PC-3 (cell line): ENCODE measurements at regions not wholly inside any gene's neighbourhood (a gene's known extent, or its start where the extent isn't known, plus 50 kb on each side); places are given as distances from the start of the nearest gene placed in this dataset.

Experiments
- ATAC-seq: fragments of 200-7000 bp; cut with Tn5 transposase; 2 replicates; pipeline ENCODE4 v1.9.1; 2020; ENCODE audit warnings: mild to moderate bottlenecking, moderate library complexity
- BruUV-seq: library from RNA; stranded (reverse); fragments of 400-500 nt; replicated peaks from 2 replicates; lab custom pipeline; 2021; lab: Mats Ljungman, UMichigan
- CTCF ChIA-PET: fragments of 300-600 bp; sonication (Branson Sonifier 250); formaldehyde crosslinking; loops from one replicate; lab custom pipeline; 2022; ENCODE audit warnings: antibody characterized with exemption; lab: Charles Lee
- POLR2A ChIA-PET: fragments of 300-600 bp; sonication (Branson Sonifier 250); formaldehyde crosslinking; loops from one replicate; lab custom pipeline; 2022; ENCODE audit warnings: antibody characterized with exemption; ENCODE audit not compliant: unreplicated experiment; lab: Charles Lee
- DNase-seq: peaks from one replicate; pipeline ENCODE4 v3.0.0-alpha.2; 2015
- H2AFZ ChIP-seq: fragments of 300-600 bp; sonication (generic); 2 replicates; pipeline ENCODE4 v1.6.0; 2016; ENCODE audit warnings: antibody characterized with exemption, low read length
- H3F3A ChIP-seq: fragments of 300-600 bp; sonication (generic); one replicate; pipeline ENCODE4 v1.6.0; 2017; ENCODE audit warnings: antibody characterized with exemption, low read length, control low read depth, mild to moderate bottlenecking; ENCODE audit not compliant: unreplicated experiment
- H3K27ac ChIP-seq: fragments of 300-600 bp; sonication (generic); 2 replicates; pipeline ENCODE4 v1.5.1; 2016; ENCODE audit warnings: mild to moderate bottlenecking, low read length
- H3K27me3 ChIP-seq: fragments of 300-600 bp; sonication (generic); 2 replicates; pipeline ENCODE4 v1.6.1; 2016; ENCODE audit warnings: low read length, mixed read lengths
- H3K36me3 ChIP-seq: fragments of 300-600 bp; sonication (generic); 2 replicates; pipeline ENCODE4 v1.6.1; 2016; ENCODE audit warnings: low read depth, mixed run types, low read length, mixed read lengths
- H3K4me1 ChIP-seq: fragments of 300-600 bp; sonication (generic); 2 replicates; pipeline ENCODE4 v1.5.1; 2016; ENCODE audit warnings: low read length; ENCODE audit not compliant: insufficient read depth
- H3K4me2 ChIP-seq: fragments of 300-600 bp; sonication (generic); 2 replicates; pipeline ENCODE4 v1.6.0; 2016; ENCODE audit warnings: low read length
- H3K4me3 ChIP-seq: fragments of 300-600 bp; sonication (generic); 2 replicates; pipeline ENCODE4 v1.5.1; 2016; ENCODE audit warnings: mild to moderate bottlenecking, low read length, mixed read lengths
- H3K79me2 ChIP-seq: fragments of 300-600 bp; sonication (generic); 2 replicates; pipeline ENCODE4 v1.6.1; 2017; ENCODE audit warnings: low read length, mixed read lengths
- H3K9ac ChIP-seq: fragments of 300-600 bp; sonication (generic); 2 replicates; pipeline ENCODE4 v1.6.0; 2016; ENCODE audit warnings: mild to moderate bottlenecking, low read length
- H3K9me2 ChIP-seq: fragments of 300-600 bp; sonication (generic); replicated peaks from 2 replicates; pipeline ENCODE4 v1.6.1; 2016; ENCODE audit warnings: mixed run types, low read length, mixed read lengths
- H3K9me3 ChIP-seq: fragments of 300-600 bp; sonication (generic); 2 replicates; pipeline ENCODE4 v1.6.1; 2016; ENCODE audit warnings: low read length, mixed read lengths
- H4K20me1 ChIP-seq: fragments of 300-600 bp; sonication (generic); 2 replicates; pipeline ENCODE4 v1.6.1; 2016; ENCODE audit warnings: low read length, mixed read lengths
- EZH2 ChIP-seq: fragments of 300-600 bp; sonication (generic); IDR thresholded peaks from one replicate; pipeline ENCODE4 v1.6.1; 2017; ENCODE audit warnings: antibody characterized with exemption, mild to moderate bottlenecking, low read length; ENCODE audit not compliant: unreplicated experiment
- EZH2phosphoT487 ChIP-seq: fragments of 300-600 bp; sonication (generic); IDR thresholded peaks from 2 replicates; pipeline ENCODE4 v1.6.1; 2018; ENCODE audit warnings: mild to moderate bottlenecking, antibody characterized with exemption, low read length, borderline replicate concordance
- intact Hi-C: fragments of 100-400 bp; cut with micrococcal nuclease; formaldehyde crosslinking; loops from 2 replicates; pipeline ENCODE4 v1.9.0; 2023
- TF ChIP-seq, protein P1 (sequence below): fragments of 300-600 bp; sonication (generic); conservative IDR thresholded peaks from 2 replicates; pipeline ENCODE4 v1.5.1; 2017; ENCODE audit warnings: antibody characterized with exemption, low read depth, mild to moderate bottlenecking, low read length

- Histone ChIP-seq H3K4me2 (no peak overlapping the region), H3K4me1 (peaks cover 22% of the 10 kb centered on the region), H3K4me3 (no peak overlapping the region), H3K9me2 (no peaks in the 10 kb centered on the region; the same call in 1 of the 2 replicates), H2AFZ (no peak overlapping the region), H3F3A (no peaks in the 10 kb centered on the region), H3K27me3 (no peaks in the 10 kb centered on the region), H3K79me2 (no peaks in the 10 kb centered on the region), H3K9ac (no peak overlapping the region), H3K27ac (no peak overlapping the region), H3K36me3 (no peaks in the 10 kb centered on the region), H4K20me1 (no peaks in the 10 kb centered on the region), H3K9me3 (no peaks in the 10 kb centered on the region)
- POLR2A ChIA-PET: no interaction called here
- intact Hi-C loops: no loop called here
- TF ChIP-seq, protein P1, sequence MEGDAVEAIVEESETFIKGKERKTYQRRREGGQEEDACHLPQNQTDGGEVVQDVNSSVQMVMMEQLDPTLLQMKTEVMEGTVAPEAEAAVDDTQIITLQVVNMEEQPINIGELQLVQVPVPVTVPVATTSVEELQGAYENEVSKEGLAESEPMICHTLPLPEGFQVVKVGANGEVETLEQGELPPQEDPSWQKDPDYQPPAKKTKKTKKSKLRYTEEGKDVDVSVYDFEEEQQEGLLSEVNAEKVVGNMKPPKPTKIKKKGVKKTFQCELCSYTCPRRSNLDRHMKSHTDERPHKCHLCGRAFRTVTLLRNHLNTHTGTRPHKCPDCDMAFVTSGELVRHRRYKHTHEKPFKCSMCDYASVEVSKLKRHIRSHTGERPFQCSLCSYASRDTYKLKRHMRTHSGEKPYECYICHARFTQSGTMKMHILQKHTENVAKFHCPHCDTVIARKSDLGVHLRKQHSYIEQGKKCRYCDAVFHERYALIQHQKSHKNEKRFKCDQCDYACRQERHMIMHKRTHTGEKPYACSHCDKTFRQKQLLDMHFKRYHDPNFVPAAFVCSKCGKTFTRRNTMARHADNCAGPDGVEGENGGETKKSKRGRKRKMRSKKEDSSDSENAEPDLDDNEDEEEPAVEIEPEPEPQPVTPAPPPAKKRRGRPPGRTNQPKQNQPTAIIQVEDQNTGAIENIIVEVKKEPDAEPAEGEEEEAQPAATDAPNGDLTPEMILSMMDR: no peak
- TF ChIP-seq EZH2phosphoT487: no peak
- no peak for TF ChIP-seq EZH2
- no peak for DNase-seq
- no peak for ATAC-seq
- CTCF ChIA-PET: no interaction called here
- no TSS peak for BruUV-seq
These were observed 559.1 kb upstream of the JAG1 start for GRCh38 chr20:11232896-11233295.

DNA sequence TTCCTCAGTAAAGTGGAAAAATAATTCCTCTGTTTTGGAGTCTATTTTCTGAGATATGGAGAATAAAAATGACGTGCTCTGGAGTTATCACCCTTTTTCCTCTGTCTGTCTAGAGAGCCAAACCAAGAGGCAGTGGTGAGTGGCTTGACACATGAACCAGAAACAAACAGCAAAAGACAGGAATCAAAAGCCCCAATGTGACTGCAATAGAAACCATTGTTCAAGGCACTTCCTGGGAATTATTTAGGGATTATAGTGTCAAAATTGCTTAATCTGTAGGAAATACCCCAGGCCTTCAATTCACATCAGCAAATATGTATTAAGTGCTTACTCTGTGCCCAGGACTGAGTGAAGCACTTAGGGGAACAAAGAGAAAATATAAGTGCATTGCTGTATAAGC is 560.4 kb upstream of the JAG1 start:
- intact Hi-C loops: no loop called here
- H3K4me2 ChIP-seq: no peak overlapping the region
- POLR2A ChIA-PET: no interaction called here
- no peak overlapping the region for H2AFZ ChIP-seq
- H3K79me2 ChIP-seq: no peaks in the 10 kb centered on the region
- H3K9me2 ChIP-seq: no peaks in the 10 kb centered on the region; the same call in 1 of the 2 replicates
- CTCF ChIA-PET: no interaction called here
- no peaks in the 10 kb centered on the region for H3K36me3 ChIP-seq
- H4K20me1 ChIP-seq: no peaks in the 10 kb centered on the region
- peaks cover 22% of the 10 kb centered on the region for H3K4me1 ChIP-seq
- H3F3A ChIP-seq: no peaks in the 10 kb centered on the region
- DNase-seq (no peak), ATAC-seq (no peak)
- H3K27me3 ChIP-seq: no peaks in the 10 kb centered on the region
- H3K4me3 ChIP-seq: no peak overlapping the region
- no TSS peak for BruUV-seq
- H3K9me3 ChIP-seq: no peaks in the 10 kb centered on the region
- no peak overlapping the region for H3K27ac ChIP-seq
- no peak overlapping the region for H3K9ac ChIP-seq
- TF ChIP-seq EZH2: no peak
- no peak for TF ChIP-seq EZH2phosphoT487
- TF ChIP-seq, protein P1: no peak

GRCh38 chr20:11234608-11235007 is 560.8 kb upstream of the JAG1 start:
- H3K9me3 ChIP-seq: no peaks in the 10 kb centered on the region
- BruUV-seq: no TSS peak
- no peak for TF ChIP-seq EZH2
- TF ChIP-seq, protein P1: no peak
- TF ChIP-seq EZH2phosphoT487: no peak
- ChIA-PET POLR2A (no interaction called here), CTCF (no interaction called here)
- H3K4me1 ChIP-seq: peaks cover 18% of the 10 kb centered on the region
- H3K79me2 ChIP-seq: no peaks in the 10 kb centered on the region
- H3K9ac ChIP-seq: no peak overlapping the region
- H3K4me2 ChIP-seq: no peak overlapping the region
- DNase-seq (no peak), ATAC-seq (no peak)
- H3K4me3 ChIP-seq: no peak overlapping the region
- no peaks in the 10 kb centered on the region for H3F3A ChIP-seq
- no peak overlapping the region for H2AFZ ChIP-seq
- H3K27me3 ChIP-seq: no peaks in the 10 kb centered on the region
- H3K27ac ChIP-seq: no peak overlapping the region
- no peaks in the 10 kb centered on the region; the same call in 1 of the 2 replicates for H3K9me2 ChIP-seq
- H4K20me1 ChIP-seq: no peaks in the 10 kb centered on the region
- no peaks in the 10 kb centered on the region for H3K36me3 ChIP-seq
- intact Hi-C loops: no loop called here
